Upper lobe of left lung (tissue), 4 donors: ENCODE measurements at regions not wholly inside any gene's neighbourhood (a gene's known extent, or its start where the extent isn't known, plus 50 kb on each side); places are given as distances from the start of the nearest gene placed in this dataset.

ENCODE experiments used
- EP300 ChIP-seq, 4 donors: sonication (generic); formaldehyde crosslinking; IDR thresholded peaks; one replicate each; pipeline ENCODE4 v1.5.1; 2017; ENCODE audit warnings: antibody characterized with exemption in 4 of 4, control low read depth in 2 of 4
- POLR2A ChIP-seq, 4 donors: fragments of 450-650 bp; IDR thresholded peaks; one replicate each; pipeline ENCODE4 v1.5.1; 2016 to 2017; ENCODE audit warnings: antibody characterized with exemption in 4 of 4, mild to moderate bottlenecking in 2 of 4
- TF ChIP-seq, protein P1 (sequence below), 6 experiments: fragments of 450-650 bp in 4 of 6; fragments of 200-600 bp in 2 of 6; sonication (generic) in 2 of 6; IDR thresholded peaks; one replicate each; pipeline ENCODE4 v1.5.1; 2016 to 2019; ENCODE audit warnings: antibody characterized with exemption in 6 of 6

DNA sequence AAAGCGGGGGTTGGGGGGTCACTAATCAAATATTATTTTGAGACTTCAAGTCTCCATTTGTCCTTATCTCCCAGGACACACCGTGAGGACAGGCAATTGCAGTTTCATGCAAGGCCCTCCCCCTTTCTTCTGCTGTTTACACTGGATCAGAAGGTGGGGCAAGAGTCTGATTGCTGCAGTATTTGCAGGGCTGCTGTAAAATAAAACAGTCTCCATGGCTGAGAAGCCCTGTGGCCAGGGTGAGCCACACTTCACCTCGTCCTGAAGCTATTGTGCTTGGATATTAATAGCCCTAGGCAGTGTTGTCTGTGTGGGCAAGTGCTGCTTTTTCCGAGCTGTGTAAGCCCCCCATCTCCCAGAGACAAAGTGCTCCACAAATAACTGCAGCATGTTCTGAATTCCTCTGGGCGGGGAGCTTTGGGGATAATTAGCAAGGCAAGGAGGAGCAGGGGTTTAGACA lies 187.4 kb upstream of the NTF3 start:
- TF ChIP-seq, protein P1, sequence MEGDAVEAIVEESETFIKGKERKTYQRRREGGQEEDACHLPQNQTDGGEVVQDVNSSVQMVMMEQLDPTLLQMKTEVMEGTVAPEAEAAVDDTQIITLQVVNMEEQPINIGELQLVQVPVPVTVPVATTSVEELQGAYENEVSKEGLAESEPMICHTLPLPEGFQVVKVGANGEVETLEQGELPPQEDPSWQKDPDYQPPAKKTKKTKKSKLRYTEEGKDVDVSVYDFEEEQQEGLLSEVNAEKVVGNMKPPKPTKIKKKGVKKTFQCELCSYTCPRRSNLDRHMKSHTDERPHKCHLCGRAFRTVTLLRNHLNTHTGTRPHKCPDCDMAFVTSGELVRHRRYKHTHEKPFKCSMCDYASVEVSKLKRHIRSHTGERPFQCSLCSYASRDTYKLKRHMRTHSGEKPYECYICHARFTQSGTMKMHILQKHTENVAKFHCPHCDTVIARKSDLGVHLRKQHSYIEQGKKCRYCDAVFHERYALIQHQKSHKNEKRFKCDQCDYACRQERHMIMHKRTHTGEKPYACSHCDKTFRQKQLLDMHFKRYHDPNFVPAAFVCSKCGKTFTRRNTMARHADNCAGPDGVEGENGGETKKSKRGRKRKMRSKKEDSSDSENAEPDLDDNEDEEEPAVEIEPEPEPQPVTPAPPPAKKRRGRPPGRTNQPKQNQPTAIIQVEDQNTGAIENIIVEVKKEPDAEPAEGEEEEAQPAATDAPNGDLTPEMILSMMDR (IDR thresholded peaks at IDR 0.05) = no peak
- no peak for TF ChIP-seq POLR2A (IDR thresholded peaks at IDR 0.05)
- no peak for TF ChIP-seq EP300 (IDR thresholded peaks at IDR 0.05)
